Stimulated activated CD4-positive, alpha-beta T cell treated with anti-CD3 and anti-CD28 coated beads, TNF-alpha, amount 100 ng/mL, for 4 hours (primary cell): ENCODE measurements at regions not wholly inside any gene's neighbourhood (a gene's known extent, or its start where the extent isn't known, plus 50 kb on each side); places are given as distances from the start of the nearest gene placed in this dataset.

Experiments
- DNase-seq, 3 experiments: peaks; one replicate each; pipeline ENCODE4 v3.0.0-alpha.2; 2020; ENCODE audit warnings: low read depth in 3 of 3

DNA sequence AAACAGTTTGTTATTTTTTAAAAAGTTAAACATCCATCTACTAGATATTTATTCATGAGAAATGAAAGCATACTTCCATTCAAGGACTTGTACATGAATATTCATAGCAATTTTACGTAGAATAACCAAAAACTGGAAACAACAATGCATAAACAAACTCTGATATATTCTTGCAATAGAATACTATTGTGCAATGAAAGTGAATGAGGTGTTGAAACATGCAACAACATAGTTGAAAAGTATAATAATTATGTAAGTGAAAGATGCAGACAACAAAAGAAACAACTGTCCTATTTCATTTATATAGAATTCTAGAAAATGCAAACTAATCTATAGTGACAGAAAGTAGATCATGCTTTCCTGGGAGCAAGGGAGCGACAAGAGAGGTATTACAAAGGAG is 206.6 kb upstream of the KLHL29 start:
- DNase-seq, result no peak

DNA sequence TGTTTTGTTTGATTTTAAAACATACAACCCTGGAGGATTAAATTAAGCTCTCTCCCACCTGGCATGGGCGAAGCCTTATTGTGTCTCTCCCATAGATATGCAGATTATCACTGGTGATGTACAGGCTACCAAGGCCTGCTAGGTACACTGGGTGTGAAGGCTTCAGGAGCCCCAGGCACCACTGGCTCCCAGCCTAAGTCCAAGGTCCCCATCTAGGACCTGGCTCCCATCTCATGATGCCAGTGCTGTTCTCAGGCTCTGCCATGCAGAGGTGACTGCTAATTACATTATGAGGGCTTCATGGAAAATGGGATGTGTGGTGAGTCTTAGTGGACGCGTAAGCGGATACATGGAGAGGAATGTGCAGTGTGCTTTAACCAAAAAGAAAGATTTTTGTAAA is 201.2 kb upstream of the KLHL29 start:
- DNase-seq, result no peak

DNA sequence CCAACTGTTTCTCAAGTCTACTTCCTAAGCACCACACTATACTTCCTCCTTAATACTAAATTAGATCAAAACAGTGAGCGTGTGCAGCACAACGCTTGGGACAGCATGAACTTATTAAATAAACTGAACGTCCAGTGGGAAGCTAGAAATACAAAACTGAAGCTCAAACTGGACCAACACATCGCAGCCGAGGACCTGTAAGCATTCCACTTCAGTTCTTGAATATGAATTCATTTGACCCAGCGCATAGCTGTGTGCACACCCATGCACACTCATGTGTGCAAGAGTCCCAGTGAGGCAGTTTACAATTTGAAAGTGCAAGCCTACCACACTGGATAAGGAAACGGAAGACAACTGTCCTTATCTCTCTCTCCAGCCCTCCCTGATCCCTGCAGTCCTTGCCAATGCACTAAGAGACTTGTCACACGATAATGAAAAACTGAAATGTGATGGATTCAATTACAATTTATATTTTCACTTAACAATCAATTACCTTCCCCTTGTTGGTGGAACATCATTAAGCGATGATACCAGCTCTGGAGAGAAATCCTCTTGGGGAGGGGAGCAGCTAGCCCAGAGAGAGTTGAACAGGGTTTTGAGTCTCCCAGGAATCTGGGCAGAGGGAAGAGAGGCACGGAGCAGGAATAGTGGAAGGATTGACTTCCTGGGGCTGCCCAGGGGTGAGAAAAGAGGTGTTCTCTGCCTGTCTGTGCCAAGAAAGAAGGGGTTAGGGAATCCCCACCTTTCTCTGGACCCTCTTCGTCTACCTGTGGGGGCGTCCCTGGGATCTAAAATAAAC is 186.5 kb upstream of the KLHL29 start:
- no peak for DNase-seq

DNA sequence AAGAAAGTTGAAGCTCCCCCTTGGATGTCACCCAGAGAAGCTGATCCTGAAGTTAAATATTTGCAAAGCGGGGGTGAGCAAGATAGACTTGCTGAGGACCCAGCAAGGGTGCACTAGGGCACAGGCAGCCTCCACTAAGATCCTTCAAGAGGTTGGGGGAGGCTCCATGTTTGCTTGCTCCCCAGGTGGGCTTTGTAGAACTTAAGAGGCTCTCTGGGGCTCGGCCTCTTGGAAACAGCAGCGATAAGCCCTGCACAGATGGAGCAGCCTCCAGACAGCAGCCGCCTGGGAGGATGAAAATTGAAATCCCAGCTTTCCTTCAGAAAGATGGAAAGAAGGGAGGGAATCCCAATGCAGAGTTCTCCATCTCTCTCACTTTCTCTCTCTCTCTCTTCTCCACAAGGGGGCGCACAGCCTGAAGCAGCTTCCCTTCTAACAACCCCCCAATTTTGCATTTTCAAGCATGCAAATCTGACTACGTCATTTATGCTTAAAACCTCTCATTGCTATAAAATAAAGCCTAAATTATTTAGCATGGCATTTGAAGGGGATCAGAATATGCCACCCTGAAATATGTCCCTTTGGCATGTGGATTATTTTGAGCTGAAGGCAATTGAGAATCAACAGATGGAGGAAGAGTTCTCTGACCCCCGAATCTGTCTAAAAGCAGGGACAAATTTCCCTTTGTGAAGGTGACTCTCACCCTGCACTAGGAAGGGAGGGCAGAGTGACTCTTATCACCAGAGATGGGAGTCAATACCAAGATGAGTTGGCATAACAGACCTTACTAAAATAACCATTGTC is 185.7 kb upstream of the KLHL29 start:
- no peak for DNase-seq

DNA sequence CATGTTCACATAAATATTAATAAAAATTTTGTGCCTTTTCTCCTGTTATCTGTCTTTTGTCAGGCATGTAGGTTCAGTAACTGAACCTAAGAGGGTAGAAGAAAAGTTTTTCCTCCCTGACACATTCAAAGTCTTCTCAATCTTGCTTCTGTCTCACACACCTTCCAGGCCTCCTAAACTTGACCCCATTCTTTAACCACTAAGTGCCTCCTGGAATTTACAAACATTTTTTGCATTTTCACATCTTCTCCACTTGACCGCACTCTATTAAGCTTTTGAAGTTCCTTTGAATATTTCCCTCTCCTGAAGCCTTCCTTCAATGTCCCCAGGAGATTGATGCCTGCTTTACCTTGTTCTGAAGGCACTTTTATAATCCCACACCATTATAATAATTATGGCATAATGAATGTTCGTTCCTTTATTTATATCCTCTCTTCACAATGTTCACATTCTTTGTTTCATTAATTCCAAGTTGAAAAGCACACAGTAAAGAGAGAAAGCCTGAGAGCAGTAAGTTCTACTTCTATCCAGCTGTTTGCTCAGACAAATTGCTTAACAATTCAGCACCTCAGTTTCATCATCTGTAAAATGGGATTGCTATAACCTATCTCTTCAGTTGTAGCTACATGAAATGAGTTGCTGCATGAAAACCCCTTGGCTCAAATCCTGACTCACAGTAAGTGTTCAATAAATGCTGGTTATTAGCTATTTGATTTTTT is 184.8 kb upstream of the KLHL29 start:
- DNase-seq, result no peak

DNA sequence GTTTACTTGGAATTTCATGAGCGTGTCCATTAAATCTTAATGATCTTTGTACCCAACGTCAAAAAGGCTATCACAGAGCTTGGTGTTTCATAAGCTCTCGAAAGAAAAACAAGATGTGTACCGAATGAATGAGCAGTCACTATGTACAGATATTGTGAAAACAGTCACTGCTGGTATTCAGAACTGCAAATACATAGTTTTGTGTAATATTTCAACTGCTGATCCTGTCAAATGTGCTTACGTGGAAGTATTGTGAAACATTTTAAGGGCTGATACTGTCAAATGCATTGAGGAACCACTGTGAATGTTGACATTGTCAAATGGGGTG is 184.2 kb upstream of the KLHL29 start:
- DNase-seq, result no peak

DNA sequence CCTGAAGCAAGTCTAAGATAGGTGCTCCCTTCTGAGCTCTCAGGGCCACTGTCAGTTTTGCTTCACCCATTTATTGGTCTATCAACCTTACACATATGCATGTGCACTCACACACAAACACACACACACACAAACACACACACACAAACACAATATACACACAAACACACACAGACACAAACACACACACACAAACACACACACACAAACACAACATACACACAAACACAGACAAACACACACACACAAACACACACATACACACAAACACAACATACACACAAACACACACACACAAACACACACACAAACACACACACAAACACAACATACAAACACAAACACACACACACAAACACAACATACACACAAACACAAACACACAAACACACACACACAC is 181.6 kb upstream of the KLHL29 start:
- DNase-seq, result no peak

DNA sequence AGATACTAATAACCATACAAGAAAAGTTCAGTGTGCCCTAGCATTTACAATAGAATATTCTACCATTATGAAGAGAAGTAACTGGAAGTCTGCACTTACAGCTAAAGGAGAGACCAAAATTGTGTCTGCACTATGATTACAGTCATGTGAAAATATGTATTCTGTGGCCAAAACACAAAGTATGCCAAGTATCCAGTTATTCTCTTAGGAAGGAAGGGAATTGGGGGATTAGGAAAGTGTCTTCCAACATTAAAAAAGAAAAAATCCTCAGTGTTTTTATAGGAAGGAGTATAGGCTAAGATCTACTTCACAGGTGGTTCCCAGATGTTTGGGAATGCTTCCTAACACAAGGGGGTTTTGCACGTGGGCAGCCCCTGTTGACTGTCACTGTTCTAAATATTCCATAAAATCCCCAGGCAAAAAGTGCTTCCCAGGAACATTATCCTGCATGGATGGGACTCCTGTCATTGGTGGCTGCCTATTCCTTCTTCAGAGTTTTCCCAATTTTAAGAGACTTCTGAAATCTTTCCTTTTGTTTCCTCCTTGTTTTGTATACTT is 180.2 kb upstream of the KLHL29 start:
- DNase-seq, result no peak

DNA sequence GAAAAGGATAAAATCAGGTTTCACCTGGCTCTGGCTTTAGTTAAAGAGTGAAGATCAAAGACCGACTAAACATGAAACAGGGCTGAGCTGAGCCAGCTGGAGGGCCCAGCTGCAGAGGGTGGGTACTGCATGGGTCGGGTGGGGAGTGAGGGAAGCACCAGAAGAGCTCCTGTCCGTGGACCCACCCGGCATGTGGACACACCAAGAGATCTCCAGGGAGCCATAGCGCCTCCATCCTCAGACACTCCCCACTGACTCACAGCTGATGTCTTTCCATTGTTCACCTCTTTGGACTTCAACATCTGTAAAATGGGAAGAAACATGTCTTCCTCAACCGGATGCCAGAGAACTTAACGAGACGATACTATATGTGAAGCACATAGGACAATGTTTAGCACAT is 178.3 kb upstream of the KLHL29 start:
- no peak for DNase-seq

DNA sequence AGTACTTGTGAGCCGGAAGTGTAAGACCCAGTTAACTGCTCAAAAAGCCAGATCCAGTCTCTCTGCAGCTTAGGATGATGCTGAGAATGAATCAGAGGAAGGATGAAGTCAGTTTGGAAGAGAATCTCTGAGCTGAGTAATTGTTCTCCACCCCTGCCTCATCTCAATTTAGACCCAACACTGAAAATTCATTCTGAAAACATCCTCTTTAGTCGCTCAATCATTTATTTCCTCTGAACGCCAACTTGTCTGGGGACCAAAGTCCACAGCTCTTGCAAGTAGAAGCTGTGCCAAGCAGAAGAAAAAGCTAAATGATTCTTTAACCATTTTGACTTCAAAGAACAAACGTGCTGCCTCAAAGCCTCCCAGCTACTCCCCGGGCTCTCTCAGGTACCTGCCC is 177.1 kb upstream of the KLHL29 start:
- no peak for DNase-seq

DNA sequence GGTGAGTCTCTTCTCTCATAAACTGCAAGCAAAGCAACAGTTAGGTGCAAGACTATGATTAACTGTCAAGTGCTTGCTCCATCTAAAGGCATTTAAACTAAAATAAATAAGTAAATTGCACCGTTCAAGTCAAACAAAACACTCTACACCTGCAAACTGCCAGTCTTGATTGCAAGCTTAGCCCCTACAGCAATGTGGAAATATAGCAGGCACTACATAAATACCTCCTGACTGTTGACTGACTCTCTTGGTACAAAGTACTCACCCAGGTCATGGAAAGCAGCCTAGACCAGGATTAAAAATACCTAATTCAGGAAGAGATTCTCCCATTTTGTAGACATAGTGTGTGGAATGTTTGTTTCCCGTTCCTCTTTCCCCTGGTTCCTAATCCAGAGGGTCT is 176.6 kb upstream of the KLHL29 start:
- DNase-seq, result no peak

DNA sequence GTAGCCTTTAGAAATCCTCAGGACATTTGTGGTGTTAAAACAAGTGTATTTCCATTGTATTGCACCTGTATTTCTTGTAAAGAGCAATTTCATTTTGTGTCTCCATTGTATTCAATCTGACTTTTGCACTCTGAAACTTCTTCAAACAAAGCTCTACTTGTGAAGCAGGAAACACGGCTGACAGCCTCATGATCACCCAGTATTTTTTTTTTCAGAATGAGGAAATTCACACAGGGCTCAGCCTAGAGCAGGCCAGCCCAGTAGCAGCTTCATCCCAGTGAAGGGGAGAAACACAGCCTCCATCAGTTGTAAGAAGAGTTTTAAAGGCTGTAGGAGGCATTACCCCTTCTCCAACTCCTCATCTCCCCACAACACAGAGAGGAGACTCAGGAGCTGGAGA is 175.9 kb upstream of the KLHL29 start:
- DNase-seq, result no peak

DNA sequence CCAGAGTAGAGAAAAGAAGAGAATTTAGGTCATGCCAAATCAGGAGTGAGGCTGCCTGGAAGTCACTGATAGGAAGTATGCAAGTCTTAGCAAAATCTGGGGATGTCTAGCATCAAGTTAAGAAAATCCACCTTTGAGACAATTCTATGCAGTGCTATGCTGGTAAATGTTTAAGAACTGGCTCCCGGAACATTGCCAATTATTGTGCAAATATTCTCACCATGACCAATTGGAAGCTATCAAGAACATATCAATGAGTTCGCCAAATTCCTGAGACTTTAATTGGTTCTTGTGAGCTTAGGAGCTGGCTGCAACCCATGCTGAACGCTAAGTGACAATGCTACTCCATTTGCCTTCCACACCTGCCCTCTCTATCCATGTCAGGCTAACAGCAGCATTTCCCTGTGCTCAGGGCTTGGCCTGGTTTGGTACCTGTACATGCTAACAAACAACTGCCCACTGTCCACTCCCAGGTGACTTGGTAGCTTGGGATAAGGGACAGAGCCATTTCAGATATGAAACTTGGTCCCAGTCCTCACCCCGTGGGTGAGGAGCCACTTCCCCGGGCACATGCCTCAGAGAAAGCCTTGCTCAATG is 172.9 kb upstream of the KLHL29 start:
- DNase-seq, result no peak

DNA sequence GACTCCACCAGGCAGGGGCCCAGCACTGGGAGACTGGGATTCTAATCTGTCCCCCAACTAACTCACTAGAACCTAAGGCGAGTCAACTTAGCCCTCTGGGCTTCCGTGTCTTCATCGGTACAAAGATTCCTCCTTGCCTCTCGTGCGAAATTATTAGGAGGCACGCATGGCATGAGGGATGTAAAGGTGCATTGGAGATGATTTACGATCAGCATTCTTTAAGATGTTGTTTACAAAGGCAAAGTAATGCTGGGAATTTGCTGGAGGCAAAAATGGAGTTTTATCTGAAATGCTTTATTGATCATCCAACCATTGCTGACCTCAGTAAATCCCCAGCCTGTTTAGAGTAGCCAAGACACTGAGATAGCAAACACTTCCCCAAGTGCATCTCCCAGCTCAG is 171.8 kb upstream of the KLHL29 start:
- no peak for DNase-seq

DNA sequence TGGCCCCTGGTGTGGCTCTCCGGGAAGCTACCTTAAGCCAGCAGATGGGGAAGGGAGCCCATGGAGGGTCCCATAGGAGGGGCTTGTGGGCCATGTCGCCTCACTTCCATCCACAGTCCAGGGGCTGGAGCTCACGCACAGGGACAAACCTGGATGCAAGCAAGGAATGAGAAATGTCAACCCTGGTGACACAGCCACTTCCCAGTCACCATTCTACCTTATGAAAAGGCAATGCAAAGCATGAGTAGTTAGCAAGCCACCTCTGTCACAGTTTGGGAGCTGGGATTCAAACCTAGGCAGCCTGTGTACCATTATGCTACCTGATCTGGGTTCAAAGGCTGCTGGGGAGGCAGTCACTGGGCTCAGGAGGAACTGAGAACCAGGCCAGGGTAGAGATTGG is 170.0 kb upstream of the KLHL29 start:
- DNase-seq, result no peak

DNA sequence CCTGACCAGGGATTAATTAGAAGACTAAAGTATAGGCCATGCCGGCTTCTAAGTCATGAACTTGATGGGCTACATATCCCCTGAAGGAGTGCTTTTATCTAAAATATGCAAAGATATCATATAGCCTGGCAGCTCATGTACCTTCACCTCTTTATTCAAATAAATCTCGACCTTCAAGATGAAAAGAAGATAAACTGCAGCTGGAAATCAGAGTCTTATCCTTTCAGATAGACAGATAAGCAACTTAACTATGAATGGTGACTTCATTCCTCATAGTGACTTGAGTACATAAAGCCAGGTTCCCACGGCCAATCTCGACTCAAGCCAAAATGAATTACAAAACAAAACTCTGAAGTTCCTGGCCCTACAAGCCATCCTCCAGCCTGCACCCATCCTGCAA is 165.3 kb upstream of the KLHL29 start:
- no peak for DNase-seq

DNA sequence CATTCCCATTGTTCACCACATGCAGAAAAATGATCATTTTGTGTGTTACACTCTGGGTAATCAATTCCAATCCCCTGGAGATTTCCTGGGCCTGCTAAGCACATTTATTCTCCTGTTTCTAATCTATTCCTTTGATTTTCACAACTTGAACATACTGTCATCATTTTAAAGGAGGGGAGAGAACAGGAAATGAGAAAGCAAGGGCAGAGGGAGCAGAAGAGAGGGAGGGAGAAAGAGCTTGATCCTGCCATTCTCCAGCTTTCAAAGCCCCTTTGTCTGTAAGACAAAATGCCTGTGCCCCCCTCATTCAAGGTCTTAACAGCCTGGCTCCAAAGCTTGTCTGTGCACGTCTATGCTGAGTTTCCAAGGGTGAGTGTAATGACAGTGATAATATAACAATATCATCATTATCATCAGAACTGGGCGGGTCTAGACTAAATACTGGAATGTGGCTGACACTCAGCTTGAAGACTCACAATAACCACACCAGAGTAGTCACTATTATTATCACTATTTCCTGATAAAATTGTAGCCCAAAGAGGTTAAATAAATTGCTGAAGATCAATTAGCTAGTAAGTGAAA is 164.4 kb upstream of the KLHL29 start:
- no peak for DNase-seq

DNA sequence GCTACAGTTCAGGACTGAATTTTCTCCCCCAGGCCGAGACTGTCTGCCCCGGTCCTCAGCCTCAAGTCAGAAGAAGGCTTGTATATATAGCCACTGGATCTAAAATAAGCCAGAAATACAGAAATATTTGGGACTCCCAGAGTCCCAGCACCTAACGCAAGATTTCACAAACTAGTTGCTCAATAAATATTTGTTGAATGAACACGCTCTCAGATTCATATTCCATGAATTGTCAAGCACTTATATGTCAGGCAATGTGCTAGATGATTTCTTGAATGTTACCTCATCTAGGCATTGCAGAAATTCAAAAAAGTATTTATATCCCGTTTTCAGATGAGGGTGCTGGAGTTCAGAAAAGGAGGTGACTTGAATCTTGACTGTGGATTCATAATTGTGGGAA is 163.7 kb upstream of the KLHL29 start:
- DNase-seq, result no peak

DNA sequence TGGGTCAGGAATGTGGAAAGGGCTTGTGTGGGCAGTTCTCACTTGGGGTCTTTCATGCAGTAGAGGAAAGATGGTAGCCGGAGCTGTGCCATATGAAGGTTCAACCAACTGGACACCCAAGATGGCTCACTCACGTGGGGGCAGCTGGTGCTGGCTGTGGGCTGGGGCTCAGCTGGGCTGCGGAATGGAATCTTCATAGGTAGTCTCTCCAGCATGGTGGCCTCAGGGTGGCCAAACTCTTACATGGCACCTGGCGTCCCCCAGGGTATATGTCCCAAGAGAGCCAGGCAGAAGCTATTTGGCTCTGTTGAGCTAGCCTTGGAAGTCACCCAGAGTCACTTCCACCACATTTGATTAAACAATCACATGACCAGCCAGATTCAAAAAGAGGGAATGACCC is 163.1 kb upstream of the KLHL29 start:
- DNase-seq, result no peak

DNA sequence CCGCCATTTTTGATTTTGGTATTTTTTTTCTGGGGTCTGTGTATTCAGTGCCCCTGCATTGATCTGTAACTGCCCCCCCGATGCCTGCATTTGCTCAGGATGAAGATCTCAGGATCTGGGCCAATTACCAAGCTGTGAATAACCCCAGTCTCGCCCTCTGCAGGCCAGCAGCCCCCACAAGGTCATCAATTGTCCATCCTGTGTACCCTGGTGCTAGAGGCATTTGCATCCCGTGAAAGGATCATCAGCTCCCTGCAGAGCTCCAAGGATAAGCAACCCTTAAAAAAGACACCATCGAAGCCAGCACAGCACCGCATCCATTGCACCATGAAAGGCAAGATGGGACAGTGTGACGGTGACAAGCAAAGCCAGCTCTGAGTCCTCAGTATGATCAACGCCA is 154.1 kb upstream of the KLHL29 start:
- DNase-seq, result no peak

DNA sequence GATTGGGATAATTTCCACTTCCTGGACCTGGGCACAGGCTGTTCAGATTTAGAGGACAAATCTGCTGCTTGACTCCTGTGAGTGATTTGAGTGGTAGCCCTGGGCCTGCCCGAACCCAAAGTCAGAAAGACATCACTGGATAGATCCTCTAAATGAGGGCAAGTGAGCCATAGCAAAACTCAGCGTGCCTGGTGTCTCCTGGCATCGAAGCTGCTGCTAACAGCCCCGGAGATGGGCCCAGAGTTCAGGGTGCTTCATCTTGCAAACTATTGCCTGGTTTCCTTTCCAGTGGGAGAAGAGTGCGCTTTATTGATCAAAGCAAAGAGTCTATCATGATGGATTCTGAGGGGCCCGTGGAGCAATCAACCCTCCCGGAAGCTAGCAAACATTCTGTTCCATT is 153.1 kb upstream of the KLHL29 start:
- no peak for DNase-seq

DNA sequence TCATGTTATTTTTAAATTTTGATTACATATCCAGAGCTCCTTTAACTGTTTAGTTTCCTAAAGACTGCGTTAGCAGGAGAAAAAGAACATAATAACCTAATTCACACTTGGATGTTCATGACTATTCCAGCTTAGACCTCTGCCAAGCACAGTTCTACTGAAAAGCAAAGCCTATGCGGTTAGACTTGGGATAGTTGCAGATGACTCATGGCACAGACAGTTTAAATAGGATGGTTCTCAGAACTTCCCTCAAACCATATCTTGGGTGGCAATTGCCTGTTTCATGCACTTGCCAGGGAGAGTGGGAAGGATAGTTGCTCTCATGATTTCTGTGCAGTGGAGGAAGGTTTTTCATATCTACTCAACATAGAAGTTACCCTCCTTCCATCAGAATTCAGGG is 149.7 kb upstream of the KLHL29 start:
- DNase-seq, result no peak
